Activated naive CD8-positive, alpha-beta T cell treated with anti-CD3 and anti-CD28 coated beads, Interleukin-2, amount 50 U/mL, for 16 hours (primary cell): ENCODE measurements at regions not wholly inside any gene's neighbourhood (a gene's known extent, or its start where the extent isn't known, plus 50 kb on each side); places are given as distances from the start of the nearest gene placed in this dataset.
"Not testable (repeated sequence)": the region's sequence is repeated elsewhere in the genome, so short reads cannot be mapped to it uniquely, and the experiment has no call there.

Source experiments
- DNase-seq: peaks from one replicate; pipeline ENCODE4 v3.0.0-alpha.2; 2020; ENCODE audit warnings: low read depth, low spot score

DNA sequence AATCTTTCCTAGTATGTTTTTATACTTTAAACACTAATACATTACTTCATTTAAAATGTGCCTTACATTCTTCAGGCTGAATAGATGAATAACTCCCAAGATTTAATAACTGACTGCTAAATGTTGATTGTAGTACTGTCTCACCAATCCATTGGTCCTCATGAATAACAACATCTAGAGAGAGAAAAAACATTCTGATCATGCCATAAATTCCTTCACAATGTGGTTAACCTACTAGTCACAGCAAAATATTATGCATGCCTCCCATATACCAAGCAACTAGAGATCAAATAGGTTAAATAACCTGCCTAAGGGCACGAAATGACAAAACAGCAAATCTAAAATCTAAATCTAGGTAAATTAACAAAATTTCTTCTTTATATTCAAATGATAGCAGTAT lies 66.2 kb downstream of the SYT15 start:
- DNase-seq: not testable (repeated sequence)

GRCh38 chr10:46646132-46646531 lies 67.2 kb downstream of the SYT15 start:
- not testable (repeated sequence) for DNase-seq

DNA sequence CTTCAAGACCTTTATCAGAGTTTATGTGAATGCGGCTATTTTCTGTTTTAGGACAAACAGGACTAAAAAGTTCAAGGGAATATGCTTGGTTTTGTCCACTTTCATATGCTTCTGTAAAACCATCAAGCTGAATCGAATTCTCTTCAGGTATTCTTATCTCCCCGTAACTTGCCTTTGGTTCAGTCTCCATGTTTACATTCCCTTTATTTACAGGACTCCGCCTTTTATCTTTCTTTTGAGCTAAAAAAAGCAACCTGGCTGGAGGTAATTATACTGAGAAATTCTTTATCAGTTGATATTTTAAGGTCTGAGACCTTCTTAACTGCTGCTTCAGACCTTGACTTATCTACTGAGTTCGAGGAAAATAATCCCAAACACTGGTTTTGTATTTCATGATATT lies 72.0 kb downstream of the SYT15 start:
- DNase-seq: not testable (repeated sequence)

DNA sequence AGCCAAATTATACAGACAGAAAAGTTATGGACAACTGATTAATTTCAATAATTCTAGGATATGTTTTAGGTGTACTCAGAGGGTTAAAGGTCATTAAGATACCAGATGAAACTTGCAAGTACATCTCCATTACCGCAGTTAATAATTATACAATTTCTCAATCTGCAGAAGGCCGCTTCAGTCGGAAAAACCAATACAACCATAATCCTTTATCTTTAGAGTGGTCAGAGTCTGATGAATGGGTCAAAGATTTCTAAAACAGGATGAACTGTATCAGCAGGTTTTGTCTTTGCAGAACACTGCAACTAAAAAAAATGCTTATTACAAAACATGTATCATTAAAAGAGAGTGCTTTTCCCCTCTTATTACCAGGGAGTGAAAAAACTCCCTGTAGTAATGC lies 78.5 kb downstream of the SYT15 start:
- not testable (repeated sequence) for DNase-seq

- not testable (repeated sequence) for DNase-seq
Observed at GRCh38 chr10:46660027-46660834, 81.3 kb downstream of the SYT15 start.

GRCh38 chr10:46660835-46661164 lies 81.9 kb downstream of the SYT15 start:
- DNase-seq: not testable (repeated sequence)

DNA sequence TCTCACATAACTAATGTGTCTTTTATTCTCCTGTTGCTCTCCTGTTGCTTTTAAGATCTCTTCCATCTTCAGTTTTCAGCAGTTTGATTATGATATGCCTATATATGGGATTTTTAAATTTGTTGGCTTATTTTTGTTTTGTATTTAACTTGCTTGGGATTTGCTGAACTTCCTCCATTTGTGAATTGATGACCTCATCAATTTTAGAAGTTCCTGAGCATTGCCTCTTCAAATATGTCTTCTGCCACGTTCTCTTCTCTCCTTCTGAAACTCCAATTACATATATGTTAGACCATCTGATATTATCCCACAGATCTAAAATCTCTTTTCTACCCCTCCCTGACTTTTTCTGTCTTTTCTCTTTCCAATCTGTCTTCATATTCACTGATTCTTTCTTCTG lies 86.6 kb downstream of the SYT15 start:
- DNase-seq: not testable (repeated sequence)

- DNase-seq: not testable (repeated sequence)
Observed at GRCh38 chr10:46668357-46668997, 89.5 kb downstream of the SYT15 start.

DNA sequence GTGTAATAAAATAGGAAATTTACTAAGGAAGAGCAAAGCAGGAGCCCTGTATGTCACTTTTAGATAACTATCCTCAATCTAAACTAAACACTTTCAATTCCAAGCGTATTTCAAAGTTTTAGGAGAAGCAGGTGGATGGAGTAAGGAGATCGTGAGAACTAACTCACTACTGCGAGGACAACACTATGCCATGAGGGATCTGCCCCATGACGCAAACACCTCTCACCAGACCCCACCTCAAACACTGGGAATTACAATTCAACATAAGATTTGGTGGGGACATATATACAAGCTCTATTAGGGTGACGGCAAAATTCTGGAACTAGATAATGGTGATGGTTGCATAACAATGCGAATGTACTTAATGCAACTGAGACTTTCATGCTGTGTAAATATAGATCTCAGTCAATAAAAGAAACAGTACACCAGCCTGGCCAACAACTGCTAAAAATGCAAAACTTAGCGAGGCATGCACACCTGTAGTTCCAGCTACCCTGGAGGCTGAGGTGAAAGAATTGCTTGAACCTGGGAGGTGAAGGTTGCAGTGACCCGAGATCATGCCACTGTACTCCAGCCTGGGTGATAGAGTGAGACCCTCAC lies 99.0 kb downstream of the SYT15 start:
- not testable (repeated sequence) for DNase-seq

DNA sequence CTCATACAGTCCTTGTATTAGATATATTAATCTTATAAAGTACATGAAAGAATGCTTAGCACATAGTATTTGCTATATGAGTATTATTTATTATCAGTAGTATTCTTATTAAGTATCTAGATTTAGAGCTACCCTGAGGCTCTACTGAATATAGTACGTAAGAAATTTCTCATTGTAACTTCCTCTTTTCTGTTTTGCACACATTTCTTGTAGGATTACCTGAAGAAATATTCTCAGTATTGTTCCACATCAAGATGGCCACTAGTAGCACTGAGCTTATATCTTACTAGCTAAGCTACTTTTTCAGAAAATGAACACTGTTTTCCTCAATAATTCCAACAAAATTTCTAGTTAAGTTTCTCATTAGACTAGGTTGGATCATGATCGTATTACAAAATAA lies 112.5 kb downstream of the SYT15 start:
- DNase-seq: not testable (repeated sequence)

DNA sequence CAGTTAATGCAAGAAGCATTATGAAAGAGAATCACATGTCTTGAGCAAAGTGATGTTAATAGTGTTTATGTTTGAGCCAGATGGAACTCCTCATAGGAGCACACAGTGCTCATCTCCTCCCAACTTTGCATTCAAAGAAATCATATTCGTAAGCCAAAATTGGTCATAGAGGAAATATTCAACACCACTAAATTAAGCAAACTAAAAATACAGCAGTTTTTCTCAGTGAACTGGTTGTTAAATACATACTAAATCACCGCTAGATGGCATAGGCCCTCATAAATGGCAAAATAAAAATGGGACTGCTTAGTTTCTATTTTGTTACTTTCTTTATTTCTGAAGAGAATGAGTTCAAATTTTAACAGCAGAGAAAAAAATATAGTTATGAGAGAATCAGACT lies 114.3 kb downstream of the SYT15 start:
- not testable (repeated sequence) for DNase-seq

DNA sequence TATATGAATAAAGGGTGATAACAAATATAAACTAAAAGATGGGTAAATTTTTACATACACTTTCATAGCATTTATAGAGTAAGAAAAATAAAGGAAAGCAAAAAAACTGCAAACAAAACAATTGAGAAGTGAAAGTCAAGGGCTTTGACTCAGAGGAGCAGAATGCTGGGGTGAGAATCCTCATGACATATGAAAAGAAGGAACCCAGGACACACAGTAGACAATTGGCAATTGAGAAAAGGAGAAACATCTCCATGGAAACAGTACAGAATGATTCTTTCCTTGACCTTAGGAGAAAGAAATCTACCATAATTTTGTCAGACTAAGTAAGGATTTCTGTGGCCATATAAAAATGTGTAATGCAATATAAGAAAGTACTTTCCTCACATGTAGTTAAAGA lies 138.3 kb downstream of the SYT15 start:
- DNase-seq: not testable (repeated sequence)

- DNase-seq: not testable (repeated sequence)
Observed at GRCh38 chr10:46718014-46718413, 139.1 kb downstream of the SYT15 start.

DNA sequence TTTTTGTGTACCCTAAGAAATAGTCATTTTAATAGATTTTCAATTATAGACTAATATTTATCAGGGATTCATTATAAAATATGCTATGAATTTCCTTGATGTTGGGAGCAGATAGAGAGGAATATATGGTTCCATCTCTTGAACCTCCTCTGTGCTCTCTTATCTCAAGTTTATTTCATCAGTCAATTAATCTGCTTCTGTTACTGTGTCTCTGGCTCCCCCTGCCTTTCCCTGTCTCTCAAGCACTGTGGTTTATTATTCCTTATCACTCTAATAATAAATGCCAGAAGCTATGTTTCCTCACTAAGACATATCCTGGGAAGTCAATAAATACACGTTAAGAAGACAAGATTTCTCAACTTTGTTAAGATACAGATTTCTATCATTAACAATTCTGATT lies 141.5 kb downstream of the SYT15 start:
- not testable (repeated sequence) for DNase-seq

- DNase-seq: not testable (repeated sequence)
Observed at GRCh38 chr10:46720811-46721518, 142.0 kb downstream of the SYT15 start.

- DNase-seq: not testable (repeated sequence)
Observed at GRCh38 chr10:46724258-46724657, 145.3 kb downstream of the SYT15 start.

- not testable (repeated sequence) for DNase-seq
Observed at GRCh38 chr10:46728359-46728758, 149.4 kb downstream of the SYT15 start.

DNA sequence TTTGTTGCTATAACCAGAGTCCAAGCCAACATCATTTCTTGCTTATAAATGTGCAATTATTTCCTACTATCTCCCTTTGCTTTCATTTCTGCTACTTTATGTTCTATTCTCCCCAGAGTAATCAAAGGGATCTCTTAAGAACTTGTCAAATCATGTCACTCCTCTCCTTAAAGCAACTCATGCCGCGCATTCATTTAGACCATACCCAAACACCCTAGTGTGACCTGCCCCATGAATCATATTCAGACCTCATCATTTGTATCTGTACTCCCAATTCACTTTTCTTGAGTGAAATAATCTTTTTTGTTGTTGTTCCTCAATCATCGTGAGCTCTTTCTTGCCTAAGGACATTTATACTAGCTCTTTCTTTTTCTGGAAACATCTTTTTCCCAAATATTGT lies 151.8 kb downstream of the SYT15 start:
- DNase-seq: not testable (repeated sequence)

- DNase-seq: not testable (repeated sequence)
Observed at GRCh38 chr10:46733635-46734261, 154.8 kb downstream of the SYT15 start.

GRCh38 chr10:46734262-46734642 lies 155.3 kb downstream of the SYT15 start:
- DNase-seq: not testable (repeated sequence)

GRCh38 chr10:46739919-46740318 lies 161.0 kb downstream of the SYT15 start:
- not testable (repeated sequence) for DNase-seq

DNA sequence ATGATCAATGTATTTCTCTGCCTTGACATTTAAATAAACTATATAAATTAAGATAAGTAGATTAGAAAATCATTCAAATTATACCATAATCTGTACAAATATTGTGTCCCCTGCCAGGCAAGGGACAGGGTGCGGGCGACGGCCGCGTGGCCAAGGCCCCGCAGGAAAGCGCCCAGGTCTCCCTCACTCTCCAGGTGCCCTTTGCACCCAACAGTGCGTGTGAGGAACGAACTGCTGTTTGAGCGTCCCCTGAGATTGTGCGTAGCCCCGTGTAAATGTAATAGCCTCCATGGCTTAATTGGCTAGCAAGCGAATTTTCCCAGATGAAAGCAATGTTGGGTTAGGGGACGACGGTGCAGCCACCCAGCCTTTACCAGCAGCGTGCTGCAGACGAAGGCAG lies 161.4 kb downstream of the SYT15 start:
- DNase-seq: not testable (repeated sequence)
